ENCODE measurements at regions not wholly inside any gene's neighbourhood (a gene's known extent, or its start where the extent isn't known, plus 50 kb on each side); places are given as distances from the start of the nearest gene placed in this dataset.

DNA sequence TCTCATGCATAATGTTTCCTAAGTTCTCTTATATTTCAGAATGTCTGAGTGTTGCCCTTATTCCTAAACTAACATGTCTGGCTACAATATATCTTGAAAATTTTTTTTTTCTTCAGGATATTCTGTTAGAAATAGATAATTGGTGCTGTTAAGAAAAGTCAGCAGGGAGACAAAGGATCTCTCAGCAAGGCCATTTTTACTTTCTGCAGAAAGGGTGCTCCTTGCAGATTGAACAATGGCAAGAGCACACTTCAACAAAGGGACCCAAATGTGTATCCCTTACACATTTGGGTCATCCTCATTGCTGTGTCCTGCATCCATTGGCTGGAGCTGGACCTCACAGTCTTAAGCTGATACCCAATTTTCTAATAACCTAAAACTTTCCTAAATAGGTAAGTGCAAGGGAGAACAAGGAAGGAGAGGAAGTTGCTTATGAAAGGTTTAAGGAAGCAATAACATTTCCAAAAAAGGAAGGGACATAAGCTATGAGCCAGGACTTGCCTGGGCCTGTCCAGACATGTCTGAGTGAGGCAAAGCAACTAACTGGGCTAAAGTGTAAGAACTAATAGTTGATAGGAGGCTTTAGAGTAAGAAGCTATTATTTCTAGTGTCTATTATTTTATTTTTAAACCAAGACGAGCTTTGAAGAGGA is 429.6 kb downstream of the BCKDHB start:
- 88 to 100% methylated on average over 1 of the region's 1 CpG for WGBS, 2 donors (ENCODE audit: low coverage in 1 of 2)
- H3K36me3 ChIP-seq: no peaks in the 10 kb centered on the region
- DNase-seq: no peak
- H3K27me3 ChIP-seq: no peaks in the 10 kb centered on the region
- no peaks in the 10 kb centered on the region for H3K4me1 ChIP-seq
- no peak for TF ChIP-seq POLR2A (IDR thresholded peaks at IDR 0.05)
- no peak for TF ChIP-seq POLR2AphosphoS5 (IDR thresholded peaks at IDR 0.05)
- TF ChIP-seq, protein P1, sequence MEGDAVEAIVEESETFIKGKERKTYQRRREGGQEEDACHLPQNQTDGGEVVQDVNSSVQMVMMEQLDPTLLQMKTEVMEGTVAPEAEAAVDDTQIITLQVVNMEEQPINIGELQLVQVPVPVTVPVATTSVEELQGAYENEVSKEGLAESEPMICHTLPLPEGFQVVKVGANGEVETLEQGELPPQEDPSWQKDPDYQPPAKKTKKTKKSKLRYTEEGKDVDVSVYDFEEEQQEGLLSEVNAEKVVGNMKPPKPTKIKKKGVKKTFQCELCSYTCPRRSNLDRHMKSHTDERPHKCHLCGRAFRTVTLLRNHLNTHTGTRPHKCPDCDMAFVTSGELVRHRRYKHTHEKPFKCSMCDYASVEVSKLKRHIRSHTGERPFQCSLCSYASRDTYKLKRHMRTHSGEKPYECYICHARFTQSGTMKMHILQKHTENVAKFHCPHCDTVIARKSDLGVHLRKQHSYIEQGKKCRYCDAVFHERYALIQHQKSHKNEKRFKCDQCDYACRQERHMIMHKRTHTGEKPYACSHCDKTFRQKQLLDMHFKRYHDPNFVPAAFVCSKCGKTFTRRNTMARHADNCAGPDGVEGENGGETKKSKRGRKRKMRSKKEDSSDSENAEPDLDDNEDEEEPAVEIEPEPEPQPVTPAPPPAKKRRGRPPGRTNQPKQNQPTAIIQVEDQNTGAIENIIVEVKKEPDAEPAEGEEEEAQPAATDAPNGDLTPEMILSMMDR (IDR thresholded peaks at IDR 0.05): no peak
- TF ChIP-seq EP300 (IDR thresholded peaks at IDR 0.05; ENCODE audit: low read depth): no peak
- in situ Hi-C loops (cut with MboI; ENCODE audit: low pct_ligation_motif_present in 1 of 4, low pct_unique_long_range_greater_than_20kb in 1 of 4, low sequenced_read_pairs in 3 of 4) (no loop called here), intact Hi-C loops (cut with DNase I; ENCODE audit: low total_unique reads) (no loop called here)
- no peak overlapping the region for H3K4me3 ChIP-seq
- peaks cover 0 to 6% of the 10 kb centered on the region in 2 donors for H3K9me3 ChIP-seq
- no peak overlapping the region for H3K27ac ChIP-seq

DNA sequence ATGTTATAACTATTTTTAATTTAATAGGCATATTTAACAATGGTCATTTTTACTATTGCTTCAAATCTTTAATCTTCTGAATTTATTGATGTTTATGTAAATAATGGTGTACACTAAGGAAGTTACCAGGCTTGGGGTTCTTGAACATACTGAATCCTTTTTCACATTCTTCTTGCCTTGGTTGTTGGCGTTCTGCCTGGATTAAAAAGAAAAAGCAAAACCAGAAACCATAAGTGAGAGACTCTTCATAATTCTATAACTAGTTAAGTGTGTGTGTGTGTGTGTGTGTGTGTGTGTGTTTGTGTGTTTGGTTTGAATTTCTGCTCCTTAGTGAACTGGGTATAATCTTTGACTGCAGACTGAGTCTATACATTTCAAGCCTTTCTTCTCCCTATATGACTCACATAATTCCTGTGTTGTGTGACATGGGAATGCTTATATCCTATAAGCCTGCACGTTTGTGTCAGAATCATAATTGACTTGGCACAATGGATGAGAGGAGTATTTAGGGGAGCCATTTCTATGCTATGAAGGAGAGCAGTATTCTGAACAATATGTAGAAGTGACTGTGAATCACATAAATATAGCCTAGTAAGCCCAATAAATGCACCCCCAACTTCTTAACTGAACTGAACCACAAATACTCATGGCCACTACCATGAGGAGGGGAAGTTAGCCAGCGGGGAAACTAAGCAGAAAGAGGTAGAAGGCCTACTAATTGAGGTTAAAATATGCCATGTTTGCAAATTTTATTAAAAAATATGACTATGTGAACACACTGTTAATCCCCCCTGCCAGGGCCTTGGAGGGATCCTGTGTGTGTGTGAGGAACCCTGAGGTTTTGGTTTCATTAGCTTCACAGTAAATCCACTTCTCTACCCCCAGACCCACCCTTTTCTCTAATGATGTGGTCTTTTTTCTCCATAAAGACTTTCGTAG is 425.5 kb downstream of the BCKDHB start:
- 66 to 91% methylated on average over 3 to 4 of the region's 4 CpGs for WGBS, 2 donors (ENCODE audit: low coverage in 1 of 2)
- DNase-seq: no peak
- no peaks in the 10 kb centered on the region for H3K27me3 ChIP-seq
- peaks cover 0 to 6% of the 10 kb centered on the region in 2 donors for H3K9me3 ChIP-seq
- in situ Hi-C loops (cut with MboI; ENCODE audit: low pct_ligation_motif_present in 1 of 4, low pct_unique_long_range_greater_than_20kb in 1 of 4, low sequenced_read_pairs in 3 of 4) (no loop called here), intact Hi-C loops (cut with DNase I; ENCODE audit: low total_unique reads) (no loop called here)
- H3K4me3 ChIP-seq: no peak overlapping the region
- peaks cover 0 to 6% (median 3%) of the 10 kb centered on the region in 4 donors for H3K4me1 ChIP-seq
- TF ChIP-seq EP300 (IDR thresholded peaks at IDR 0.05; ENCODE audit: low read depth): no peak
- TF ChIP-seq, protein P1 (IDR thresholded peaks at IDR 0.05): no peak
- no peak for TF ChIP-seq POLR2A (IDR thresholded peaks at IDR 0.05)
- no peak for TF ChIP-seq POLR2AphosphoS5 (IDR thresholded peaks at IDR 0.05)
- H3K36me3 ChIP-seq: no peaks in the 10 kb centered on the region
- H3K27ac ChIP-seq: no peak overlapping the region

DNA sequence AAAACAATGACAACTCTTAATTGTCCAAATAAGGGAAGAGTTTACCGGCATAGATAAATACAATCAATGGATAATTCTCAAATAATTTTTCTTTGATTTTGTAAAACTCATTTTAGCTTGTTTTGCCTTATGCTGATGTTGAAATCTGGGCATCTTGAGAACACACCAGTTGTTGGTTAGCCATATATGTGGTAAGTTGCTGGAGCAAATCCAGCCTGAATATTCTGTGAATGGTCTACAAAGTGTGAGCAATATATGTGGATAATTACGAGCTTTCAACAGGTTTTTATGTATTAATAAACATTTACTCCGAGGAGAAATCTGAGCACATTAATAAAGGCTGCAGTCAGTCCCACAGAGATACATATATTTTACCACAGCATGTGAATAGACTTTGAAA is 423.6 kb downstream of the BCKDHB start:
- Histone ChIP-seq H3K27ac (no peak overlapping the region), H3K4me3 (no peak overlapping the region), H3K27me3 (no peaks in the 10 kb centered on the region), H3K9me3 (no peaks in the 10 kb centered on the region), H3K4me1 (peaks cover 0 to 6% (median 3%) of the 10 kb centered on the region in 4 donors), H3K36me3 (no peaks in the 10 kb centered on the region)
- WGBS, 2 donors (ENCODE audit: low coverage in 1 of 2): 76 to 82% methylated on average over 3 of the region's 3 CpGs
- TF ChIP-seq, protein P1 (IDR thresholded peaks at IDR 0.05): no peak
- TF ChIP-seq POLR2AphosphoS5 (IDR thresholded peaks at IDR 0.05) (no peak), EP300 (IDR thresholded peaks at IDR 0.05; ENCODE audit: low read depth) (no peak), POLR2A (IDR thresholded peaks at IDR 0.05) (no peak)
- no peak for DNase-seq
- intact Hi-C loops (cut with DNase I; ENCODE audit: low total_unique reads): no loop called here
- in situ Hi-C loops (cut with MboI; ENCODE audit: low pct_ligation_motif_present in 1 of 4, low pct_unique_long_range_greater_than_20kb in 1 of 4, low sequenced_read_pairs in 3 of 4): no loop called here

DNA sequence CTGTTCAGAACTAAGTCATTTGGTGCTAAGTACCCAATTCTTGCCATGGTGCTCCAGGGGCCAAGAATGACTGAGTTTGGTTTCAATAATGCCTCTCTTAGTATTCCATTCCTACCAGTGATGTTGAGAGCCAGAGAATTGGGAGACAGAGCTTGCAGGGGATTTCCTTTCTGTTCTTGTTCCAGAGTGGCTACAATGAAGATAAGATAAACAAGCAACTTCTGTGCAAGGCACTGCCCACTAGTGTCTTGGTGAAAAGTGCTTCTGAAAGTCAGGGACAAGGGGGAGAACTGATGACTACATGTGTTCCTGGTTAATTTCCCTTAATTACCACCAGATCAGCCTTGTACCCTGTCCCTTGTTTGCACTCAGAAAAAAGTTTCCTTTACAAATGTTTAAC is 421.6 kb downstream of the BCKDHB start:
- no peaks in the 10 kb centered on the region for H3K27me3 ChIP-seq
- no peak for DNase-seq
- H3K27ac ChIP-seq: no peak overlapping the region
- in situ Hi-C loops (cut with MboI; ENCODE audit: low pct_ligation_motif_present in 1 of 4, low pct_unique_long_range_greater_than_20kb in 1 of 4, low sequenced_read_pairs in 3 of 4) (no loop called here), intact Hi-C loops (cut with DNase I; ENCODE audit: low total_unique reads) (no loop called here)
- peaks cover 0 to 6% (median 3%) of the 10 kb centered on the region in 4 donors for H3K4me1 ChIP-seq
- no peaks in the 10 kb centered on the region for H3K36me3 ChIP-seq
- H3K4me3 ChIP-seq: no peak overlapping the region
- no peak for TF ChIP-seq POLR2AphosphoS5 (IDR thresholded peaks at IDR 0.05)
- TF ChIP-seq POLR2A (IDR thresholded peaks at IDR 0.05): no peak
- TF ChIP-seq EP300 (IDR thresholded peaks at IDR 0.05; ENCODE audit: low read depth): no peak
- TF ChIP-seq, protein P1 (IDR thresholded peaks at IDR 0.05): no peak
- H3K9me3 ChIP-seq: no peaks in the 10 kb centered on the region

Measured in transverse colon (tissue), 4 donors.